ENCODE measurements at regions not wholly inside any gene's neighbourhood (a gene's known extent, or its start where the extent isn't known, plus 50 kb on each side); places are given as distances from the start of the nearest gene placed in this dataset.

DNA sequence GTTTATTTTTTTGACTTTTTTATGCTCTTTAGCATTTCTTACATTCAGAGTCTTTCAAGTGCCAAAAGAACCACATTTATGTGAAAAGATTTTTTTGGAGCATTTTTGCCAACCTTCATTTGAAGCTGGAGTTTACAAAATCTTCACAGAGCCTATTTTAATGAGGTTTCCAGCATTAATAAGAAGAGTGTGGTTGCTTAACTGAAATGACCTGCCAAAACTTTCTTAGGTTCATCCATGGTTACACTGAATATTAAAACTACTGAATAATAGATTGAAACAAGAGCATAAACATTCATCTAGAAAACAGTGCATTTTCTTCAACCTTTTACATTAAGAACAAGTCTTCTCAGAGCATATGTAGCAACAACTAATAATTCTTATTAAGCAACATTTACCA, 672.3 kb upstream of the CXADR start:
- no peak for DNase-seq (ENCODE audit: low read depth in 4 of 4, low spot score in 3 of 4)

DNA sequence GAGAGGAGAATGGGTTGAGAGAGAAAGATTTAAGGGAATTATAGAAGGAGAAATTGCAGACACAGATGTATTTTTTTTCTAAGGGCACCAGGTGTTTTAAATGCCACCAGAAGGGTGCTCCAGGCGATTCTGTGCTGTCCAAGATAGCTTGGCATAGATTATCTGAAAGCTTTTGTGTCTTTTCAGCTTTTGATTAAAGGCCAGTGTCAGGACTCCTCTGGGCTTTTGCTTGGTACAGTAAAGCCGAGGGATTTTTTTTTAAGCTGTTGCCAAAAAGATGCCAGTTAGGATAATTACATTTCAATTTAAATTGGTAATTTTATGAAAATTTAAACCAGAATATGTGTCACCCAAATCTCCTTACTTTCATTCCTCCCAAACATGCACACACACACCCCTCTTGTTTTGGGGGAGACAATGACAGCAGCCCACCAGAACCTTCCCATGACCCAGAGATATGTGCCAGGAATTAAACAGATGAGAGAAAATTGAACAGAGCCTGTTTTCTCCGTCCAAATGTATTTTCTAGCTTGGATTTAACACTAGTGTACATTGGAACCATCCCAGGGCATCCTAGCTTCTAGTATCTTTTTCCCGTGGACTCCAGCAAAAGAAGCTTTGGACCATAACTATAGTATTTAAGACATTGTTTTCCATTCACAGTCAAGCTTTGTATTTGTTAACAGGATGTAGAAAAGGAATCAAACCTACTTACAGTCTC, 670.7 kb upstream of the CXADR start:
- no peak for DNase-seq (ENCODE audit: low read depth in 4 of 4, low spot score in 3 of 4)

DNA sequence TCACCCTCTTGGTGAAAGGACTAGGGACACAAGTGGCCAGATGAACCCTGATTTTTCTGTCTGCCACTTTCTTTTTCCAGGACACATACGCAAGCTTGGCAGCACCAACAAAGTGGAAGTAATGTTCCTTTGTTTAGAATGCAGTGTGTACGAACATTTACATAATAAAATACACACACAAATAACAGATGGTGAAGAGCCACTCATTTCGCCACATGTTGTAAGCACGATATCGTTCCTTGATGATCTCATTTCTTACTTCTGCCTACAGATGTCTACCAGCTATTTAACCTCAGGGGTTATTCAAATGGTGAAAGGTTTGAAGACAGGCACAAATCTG, 670.2 kb upstream of the CXADR start:
- no peak for DNase-seq (ENCODE audit: low read depth in 4 of 4, low spot score in 3 of 4)

GRCh38 chr21:16847211-16847610, 665.6 kb upstream of the CXADR start:
- DNase-seq (ENCODE audit: low read depth in 4 of 4, low spot score in 3 of 4), result no peak

GRCh38 chr21:16851054-16851453, 661.8 kb upstream of the CXADR start:
- DNase-seq (ENCODE audit: low read depth in 4 of 4, low spot score in 3 of 4), result no peak

DNA sequence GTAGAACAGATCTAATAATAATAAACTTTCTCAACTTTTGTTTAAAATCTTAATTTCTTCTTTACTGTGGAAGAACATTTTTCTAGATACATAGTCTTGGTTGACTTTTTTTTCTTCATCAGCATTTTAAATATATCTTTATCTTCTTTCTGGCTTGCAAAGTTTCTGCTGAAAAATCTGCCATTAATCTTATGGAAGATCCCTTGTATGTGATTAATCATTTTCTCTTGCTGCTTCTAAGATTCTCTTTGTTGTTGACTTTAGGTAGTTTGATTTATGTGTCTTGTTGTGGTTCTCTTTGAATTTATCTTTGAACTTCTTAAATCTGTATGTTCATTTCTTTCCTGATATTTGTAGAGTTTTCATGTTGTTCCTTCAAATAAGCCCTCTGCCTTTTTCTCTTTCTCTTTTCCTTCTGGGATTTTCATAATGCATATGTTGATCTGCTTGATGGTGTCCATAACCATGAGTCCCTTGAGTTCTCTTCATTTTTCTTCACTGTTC, 657.6 kb upstream of the CXADR start:
- DNase-seq (ENCODE audit: low read depth in 4 of 4, low spot score in 3 of 4), result no peak

DNA sequence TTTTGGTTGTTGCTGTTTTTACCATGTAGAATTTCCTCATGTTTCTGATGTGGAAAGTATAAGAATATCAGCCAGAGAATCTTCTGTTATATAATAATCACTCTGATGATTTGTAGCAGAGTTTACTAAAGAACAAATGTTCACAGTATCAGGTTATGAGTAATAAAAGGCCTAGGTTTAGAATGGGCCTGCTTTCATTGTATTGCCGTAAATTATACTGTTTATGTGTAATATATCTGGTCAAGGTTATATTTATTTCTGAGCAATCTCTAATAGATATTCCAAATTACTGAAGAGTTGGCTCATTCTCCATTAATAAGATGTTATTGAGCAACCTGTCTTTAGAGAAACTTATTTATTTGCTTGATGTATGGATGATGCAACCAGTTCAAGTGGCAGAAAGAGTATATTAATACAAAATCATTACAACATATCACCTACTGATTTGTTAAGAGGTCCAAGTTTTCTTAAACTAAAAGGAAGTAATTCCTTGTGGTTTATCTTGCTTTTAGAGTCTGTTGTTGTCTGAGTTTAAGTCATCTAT, 649.4 kb upstream of the CXADR start:
- no peak for DNase-seq (ENCODE audit: low read depth in 4 of 4, low spot score in 3 of 4)

DNA sequence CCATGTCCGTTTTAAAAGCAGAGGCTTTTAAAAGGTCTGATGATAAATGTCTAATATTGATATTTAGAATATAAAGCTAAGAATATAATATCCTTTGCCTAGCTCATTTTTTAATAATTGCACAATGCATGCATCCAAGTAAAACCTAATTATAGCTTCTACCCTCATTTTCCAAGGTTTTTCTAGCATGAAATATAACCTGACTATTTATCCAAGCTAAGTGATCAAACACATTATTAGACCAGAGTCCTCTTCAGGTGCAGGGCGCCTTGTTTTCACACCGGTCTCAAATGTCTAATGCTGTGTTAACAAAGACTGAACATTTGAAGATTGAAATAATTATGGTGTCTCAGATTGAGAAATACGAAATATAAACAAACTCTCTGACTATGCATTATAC, 648.9 kb upstream of the CXADR start:
- no peak for DNase-seq (ENCODE audit: low read depth in 4 of 4, low spot score in 3 of 4)

- DNase-seq (ENCODE audit: low read depth in 4 of 4, low spot score in 3 of 4), result no peak
These were observed 647.2 kb upstream of the CXADR start for GRCh38 chr21:16865632-16866031.

GRCh38 chr21:16866851-16867250, 646.0 kb upstream of the CXADR start:
- DNase-seq (ENCODE audit: low read depth in 4 of 4, low spot score in 3 of 4), result no peak

DNA sequence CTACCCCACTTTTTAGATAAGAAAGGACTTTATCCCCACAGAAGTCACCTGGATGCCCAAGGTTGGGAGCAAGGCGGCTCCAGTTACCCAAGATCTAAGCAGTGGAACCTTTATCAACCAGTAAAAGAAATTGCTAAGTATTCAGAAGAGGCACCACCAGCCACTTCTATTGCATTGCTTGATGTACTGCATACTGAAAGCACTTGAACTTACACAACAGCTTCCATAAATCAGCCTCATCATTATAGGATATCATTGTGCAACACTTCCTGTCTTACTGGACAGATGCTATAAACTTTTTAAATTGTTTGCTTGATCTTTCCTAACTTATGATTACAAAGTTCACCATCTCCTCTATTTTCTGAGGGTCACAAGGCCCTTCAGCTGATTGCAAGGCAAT, 642.7 kb upstream of the CXADR start:
- no peak for DNase-seq (ENCODE audit: low read depth in 4 of 4, low spot score in 3 of 4)

DNA sequence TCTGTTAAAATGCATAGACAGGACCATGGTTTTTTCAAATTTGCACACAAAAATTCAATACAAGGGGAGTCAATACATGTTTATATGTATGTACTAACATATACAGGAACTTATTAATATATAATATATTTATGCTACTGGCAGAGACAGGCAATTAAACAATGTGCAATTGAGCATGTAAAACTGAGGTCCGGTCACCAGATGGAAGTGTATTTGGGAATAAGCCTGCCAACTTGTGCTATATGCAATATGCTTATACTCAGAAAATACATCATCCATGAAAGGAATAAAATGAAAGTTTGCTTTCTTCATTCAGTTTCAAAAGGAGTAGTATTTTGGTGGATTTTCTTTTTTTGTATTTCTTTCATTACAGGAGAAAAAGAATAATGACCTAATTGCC, 640.2 kb upstream of the CXADR start:
- no peak for DNase-seq (ENCODE audit: low read depth in 4 of 4, low spot score in 3 of 4)

DNA sequence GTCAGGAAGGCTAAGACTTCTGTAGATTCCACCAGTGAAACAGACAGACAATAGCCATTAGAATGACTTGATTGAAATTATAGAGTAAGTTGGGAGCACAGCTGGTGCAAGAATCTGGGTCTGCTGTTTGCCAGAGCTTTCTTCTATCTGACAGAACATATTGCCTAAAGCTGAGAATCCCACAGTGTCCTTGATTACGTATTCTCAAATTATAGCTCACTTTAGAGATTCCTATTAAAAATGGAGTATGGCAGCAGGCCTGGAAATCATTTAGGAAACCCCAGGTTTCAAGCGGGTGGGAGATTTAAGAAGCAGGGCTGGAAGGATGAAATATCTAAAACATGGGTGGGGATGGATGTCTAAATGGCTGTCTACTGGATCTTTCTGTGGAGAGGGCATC, 639.7 kb upstream of the CXADR start:
- no peak for DNase-seq (ENCODE audit: low read depth in 4 of 4, low spot score in 3 of 4)

DNA sequence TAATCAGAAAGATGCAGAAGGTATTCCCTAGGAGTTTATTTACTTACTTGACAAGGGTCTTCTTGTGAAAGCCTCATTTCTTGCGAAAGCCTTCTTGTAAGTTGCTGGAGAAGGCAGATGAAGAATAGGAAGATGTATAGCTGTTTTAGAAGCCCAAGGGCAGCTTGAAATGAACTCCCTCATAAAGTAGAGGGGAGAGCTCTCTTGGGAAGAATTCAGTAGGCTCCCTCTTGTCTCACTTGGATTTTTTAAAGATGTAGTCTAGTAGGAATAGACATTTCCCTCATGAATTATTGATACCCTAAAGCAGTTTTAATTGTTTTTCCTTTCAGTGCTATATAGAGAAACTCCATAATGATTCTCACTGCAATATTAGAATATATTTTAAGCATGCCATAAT, 639.2 kb upstream of the CXADR start:
- DNase-seq (ENCODE audit: low read depth in 4 of 4, low spot score in 3 of 4), result no peak

GRCh38 chr21:16879479-16879878, 633.4 kb upstream of the CXADR start:
- no peak for DNase-seq (ENCODE audit: low read depth in 4 of 4, low spot score in 3 of 4)

- no peak for DNase-seq (ENCODE audit: low read depth in 4 of 4, low spot score in 3 of 4)
These were observed 621.0 kb upstream of the CXADR start for GRCh38 chr21:16891821-16892220.

DNA sequence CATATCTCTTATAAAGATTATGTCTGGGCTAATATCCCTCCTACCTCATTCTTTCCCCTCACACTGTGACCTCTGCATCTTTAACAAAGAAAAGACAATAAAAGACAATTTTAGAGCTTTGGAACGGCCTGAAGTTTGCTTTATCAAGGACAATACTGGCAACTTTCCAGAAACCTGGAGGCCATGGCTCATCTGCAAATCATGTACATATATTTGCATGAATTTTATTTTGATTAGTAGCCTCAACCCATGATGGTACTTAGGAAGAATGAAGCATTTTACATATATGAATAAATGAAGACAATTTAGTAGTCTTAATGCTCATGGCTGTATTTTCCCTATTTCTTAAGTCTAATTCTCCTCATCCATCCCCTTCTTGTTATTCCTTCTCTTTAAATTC, 612.2 kb upstream of the CXADR start:
- DNase-seq (ENCODE audit: low read depth in 4 of 4, low spot score in 3 of 4), result no peak

GRCh38 chr21:16908077-16908476, 604.8 kb upstream of the CXADR start:
- DNase-seq (ENCODE audit: low read depth in 4 of 4, low spot score in 3 of 4), result no peak

DNA sequence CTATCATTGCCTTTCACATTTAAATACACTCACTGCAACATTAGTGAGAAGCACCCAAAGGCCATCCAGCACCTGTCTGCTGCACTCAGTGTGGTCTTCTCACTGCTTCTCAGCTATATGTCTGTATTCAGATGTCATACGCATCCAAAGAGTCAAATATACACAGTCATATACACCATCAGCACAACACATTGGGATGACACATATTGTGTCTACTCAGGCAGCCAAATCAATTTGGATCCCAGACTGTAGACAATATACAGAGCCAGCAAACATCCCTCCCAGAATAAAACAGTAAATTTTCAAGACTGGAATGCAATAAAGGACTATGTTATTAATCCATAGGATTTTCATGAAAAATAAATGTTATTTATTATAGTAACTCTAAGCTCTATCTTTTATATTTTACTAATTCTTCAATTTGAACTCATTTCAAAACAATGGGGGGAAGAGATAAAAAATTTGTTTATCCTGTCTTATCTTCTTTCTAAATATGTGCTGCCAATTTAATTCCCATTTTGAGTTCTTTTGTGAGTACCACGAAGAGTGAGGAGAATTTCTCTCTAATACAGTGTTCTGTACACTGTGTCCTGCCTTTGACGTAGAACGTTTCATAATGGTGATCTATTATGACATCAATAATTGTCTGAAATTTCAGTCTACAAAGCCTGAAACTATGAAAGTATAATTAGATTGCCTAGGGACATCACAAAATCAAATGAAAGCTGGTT, 602.2 kb upstream of the CXADR start:
- DNase-seq (ENCODE audit: low read depth in 4 of 4, low spot score in 3 of 4), result no peak

GRCh38 chr21:16911166-16911607, 601.7 kb upstream of the CXADR start:
- no peak for DNase-seq (ENCODE audit: low read depth in 4 of 4, low spot score in 3 of 4)

- no peak for DNase-seq (ENCODE audit: low read depth in 4 of 4, low spot score in 3 of 4)
These were observed 600.8 kb upstream of the CXADR start for GRCh38 chr21:16912075-16912474.

DNA sequence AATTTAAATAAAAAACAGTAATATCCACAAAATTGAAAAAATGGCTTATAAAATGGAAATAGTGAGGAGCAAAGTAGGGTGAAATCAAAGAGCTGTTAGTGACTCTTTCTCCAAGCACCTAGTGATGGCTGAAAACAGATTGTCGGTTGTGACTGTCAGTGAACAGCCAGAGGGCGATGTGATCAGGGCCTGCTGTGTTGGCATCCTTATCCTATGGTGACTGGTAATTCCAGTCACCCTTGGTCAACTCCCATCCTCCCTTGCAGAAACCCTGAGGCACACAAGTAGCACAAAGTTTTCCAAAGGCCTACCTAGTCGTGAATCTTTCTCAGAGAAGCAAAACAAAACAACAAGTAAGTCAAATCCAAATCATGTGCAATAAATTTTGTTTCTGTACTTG, 599.8 kb upstream of the CXADR start:
- DNase-seq (ENCODE audit: low read depth in 4 of 4, low spot score in 3 of 4), result no peak
